Ishikawa (cell line): ENCODE measurements at regions not wholly inside any gene's neighbourhood (a gene's known extent, or its start where the extent isn't known, plus 50 kb on each side); places are given as distances from the start of the nearest gene placed in this dataset.

Experiments
- CEBPB ChIP-seq: IDR thresholded peaks from 2 replicates; pipeline ENCODE4 v1.6.1; 2012
- CREB1 ChIP-seq: IDR thresholded peaks from 2 replicates; pipeline ENCODE4 v1.6.1; 2012; ENCODE audit warnings: low read depth
- EGR1 ChIP-seq: IDR thresholded peaks from 2 replicates; pipeline ENCODE4 v1.6.1; 2012
- EP300 ChIP-seq: IDR thresholded peaks from 2 replicates; pipeline ENCODE4 v1.6.1; 2012; ENCODE audit warnings: borderline replicate concordance
- FOXM1 ChIP-seq: IDR thresholded peaks from 2 replicates; pipeline ENCODE4 v1.6.1; 2012; ENCODE audit warnings: low read depth, borderline replicate concordance
- NFIC ChIP-seq: IDR thresholded peaks from 2 replicates; pipeline ENCODE4 v1.6.1; 2012
- RAD21 ChIP-seq: IDR thresholded peaks from 2 replicates; pipeline ENCODE4 v1.6.1; 2012; ENCODE audit warnings: low read depth
- TAF1 ChIP-seq: IDR thresholded peaks from 2 replicates; pipeline ENCODE4 v1.6.1; 2012; ENCODE audit warnings: low read depth, mild to moderate bottlenecking
- TCF12 ChIP-seq: IDR thresholded peaks from 2 replicates; pipeline ENCODE4 v1.6.1; 2012; ENCODE audit warnings: low read depth
- TEAD4 ChIP-seq: IDR thresholded peaks from 2 replicates; pipeline ENCODE4 v1.6.1; 2012
- YY1 ChIP-seq: IDR thresholded peaks from 2 replicates; pipeline ENCODE4 v1.6.1; 2012; ENCODE audit warnings: low read depth
- ZBTB7A ChIP-seq: IDR thresholded peaks from 2 replicates; pipeline ENCODE4 v1.6.1; 2012; ENCODE audit warnings: low read depth
- TF ChIP-seq, protein P1 (sequence below): IDR thresholded peaks from 2 replicates; pipeline ENCODE4 v1.6.1; 2012; ENCODE audit warnings: low read depth, mild to moderate bottlenecking
- TF ChIP-seq, protein P2 (sequence below): IDR thresholded peaks from 2 replicates; pipeline ENCODE4 v1.6.1; 2012
- TF ChIP-seq, protein P3 (sequence below): IDR thresholded peaks from 2 replicates; pipeline ENCODE4 v1.6.1; 2012

DNA sequence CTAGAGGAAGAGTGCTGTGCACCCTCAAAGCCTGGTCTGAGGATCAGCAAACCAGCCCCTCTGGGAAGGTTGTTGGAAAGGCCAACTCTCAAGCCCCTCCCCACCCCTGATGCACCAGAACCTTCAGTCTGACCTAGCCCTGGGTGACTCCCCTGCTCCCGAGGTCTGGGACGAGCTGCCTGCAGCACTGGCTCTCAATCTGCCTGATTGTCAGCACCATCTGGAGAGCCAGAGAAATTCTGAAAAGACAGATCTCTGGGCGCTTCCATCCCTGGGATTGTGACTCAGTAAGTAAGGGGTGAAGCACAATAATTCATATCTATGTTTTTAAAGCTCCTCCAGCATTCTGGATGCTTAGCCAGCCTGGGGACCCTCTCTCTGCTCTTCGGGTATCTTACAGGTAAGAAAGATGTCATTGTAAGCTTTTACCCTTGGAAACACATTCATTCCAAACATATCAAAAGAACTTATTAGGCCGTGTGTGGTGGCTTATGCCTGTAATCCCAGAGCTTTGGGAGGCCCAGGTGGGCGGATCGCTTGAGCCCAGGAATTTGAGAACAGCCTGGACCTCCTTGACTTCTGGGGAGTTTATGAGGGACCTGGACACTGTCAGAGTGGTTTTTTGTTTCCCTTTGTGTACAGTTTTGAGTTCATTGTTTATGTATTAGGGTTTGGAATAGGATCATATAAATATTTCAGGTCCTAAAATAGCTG lies 147.5 kb downstream of the KCNJ12 start:
- TF ChIP-seq TEAD4 (no peak), CEBPB (no peak), RAD21 (no peak), CREB1 (no peak), EGR1 (no peak), FOXM1 (no peak), TCF12 (no peak), YY1 (no peak), ZBTB7A (no peak)
- TF ChIP-seq, protein P1, sequence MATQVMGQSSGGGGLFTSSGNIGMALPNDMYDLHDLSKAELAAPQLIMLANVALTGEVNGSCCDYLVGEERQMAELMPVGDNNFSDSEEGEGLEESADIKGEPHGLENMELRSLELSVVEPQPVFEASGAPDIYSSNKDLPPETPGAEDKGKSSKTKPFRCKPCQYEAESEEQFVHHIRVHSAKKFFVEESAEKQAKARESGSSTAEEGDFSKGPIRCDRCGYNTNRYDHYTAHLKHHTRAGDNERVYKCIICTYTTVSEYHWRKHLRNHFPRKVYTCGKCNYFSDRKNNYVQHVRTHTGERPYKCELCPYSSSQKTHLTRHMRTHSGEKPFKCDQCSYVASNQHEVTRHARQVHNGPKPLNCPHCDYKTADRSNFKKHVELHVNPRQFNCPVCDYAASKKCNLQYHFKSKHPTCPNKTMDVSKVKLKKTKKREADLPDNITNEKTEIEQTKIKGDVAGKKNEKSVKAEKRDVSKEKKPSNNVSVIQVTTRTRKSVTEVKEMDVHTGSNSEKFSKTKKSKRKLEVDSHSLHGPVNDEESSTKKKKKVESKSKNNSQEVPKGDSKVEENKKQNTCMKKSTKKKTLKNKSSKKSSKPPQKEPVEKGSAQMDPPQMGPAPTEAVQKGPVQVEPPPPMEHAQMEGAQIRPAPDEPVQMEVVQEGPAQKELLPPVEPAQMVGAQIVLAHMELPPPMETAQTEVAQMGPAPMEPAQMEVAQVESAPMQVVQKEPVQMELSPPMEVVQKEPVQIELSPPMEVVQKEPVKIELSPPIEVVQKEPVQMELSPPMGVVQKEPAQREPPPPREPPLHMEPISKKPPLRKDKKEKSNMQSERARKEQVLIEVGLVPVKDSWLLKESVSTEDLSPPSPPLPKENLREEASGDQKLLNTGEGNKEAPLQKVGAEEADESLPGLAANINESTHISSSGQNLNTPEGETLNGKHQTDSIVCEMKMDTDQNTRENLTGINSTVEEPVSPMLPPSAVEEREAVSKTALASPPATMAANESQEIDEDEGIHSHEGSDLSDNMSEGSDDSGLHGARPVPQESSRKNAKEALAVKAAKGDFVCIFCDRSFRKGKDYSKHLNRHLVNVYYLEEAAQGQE = no peak

DNA sequence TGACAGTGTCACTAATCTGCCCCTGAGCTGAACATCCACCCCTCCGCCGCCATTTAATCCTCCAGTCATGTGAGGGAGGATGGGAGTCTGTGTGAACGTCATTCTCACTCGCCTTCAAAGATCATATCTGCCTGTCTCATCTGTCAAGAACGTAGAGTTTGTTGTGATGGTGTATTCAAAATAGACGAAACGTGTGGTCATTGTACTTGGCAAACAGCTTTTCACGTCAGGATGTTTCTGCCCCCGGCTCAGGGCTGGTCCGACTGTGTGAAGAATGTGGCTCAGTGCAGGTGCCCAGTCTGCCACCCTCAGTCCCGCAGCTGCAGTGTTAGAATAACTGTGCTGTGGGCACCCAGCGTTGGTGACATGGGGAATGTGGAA lies 148.0 kb downstream of the KCNJ12 start:
- TF ChIP-seq, protein P2, sequence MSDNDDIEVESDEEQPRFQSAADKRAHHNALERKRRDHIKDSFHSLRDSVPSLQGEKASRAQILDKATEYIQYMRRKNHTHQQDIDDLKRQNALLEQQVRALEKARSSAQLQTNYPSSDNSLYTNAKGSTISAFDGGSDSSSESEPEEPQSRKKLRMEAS = no peak

DNA sequence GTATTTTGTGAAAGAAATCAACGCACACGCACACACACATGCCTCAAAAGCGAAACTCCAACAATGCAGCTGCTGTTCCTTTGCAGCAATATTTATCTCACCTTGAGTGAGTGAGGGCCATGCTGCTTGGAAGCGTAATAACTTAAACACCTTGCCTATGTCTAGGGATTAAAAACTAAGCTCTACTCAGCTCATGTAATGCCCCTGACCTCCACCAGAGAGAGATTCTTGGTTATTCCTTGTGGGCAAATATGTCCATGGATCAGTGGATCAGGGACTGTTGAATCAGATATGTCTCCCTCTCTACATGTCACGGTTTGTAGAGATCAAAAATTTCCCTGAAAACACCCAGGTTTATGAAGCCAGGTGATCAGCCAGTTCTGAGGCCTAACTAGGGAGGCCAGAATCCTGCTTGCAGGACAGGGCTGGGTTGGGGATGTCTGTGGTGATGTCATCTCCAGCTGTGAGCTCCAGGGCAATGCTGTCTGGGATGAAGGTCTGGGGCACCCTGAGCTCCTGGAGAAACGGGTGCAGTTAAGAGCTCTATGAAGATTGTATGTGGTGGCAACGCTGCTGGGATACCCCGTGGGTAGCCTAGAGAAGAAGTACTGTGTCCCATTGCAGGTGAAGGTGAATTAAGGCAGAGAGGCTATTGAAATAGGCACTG lies 149.4 kb downstream of the KCNJ12 start:
- TF ChIP-seq EP300 = no peak
- no peak for TF ChIP-seq FOXM1
- no peak for TF ChIP-seq CEBPB
- TF ChIP-seq, protein P2 = no peak
- no peak for TF ChIP-seq EGR1
- TF ChIP-seq TCF12 = no peak
- no peak for TF ChIP-seq ZBTB7A
- TF ChIP-seq TEAD4 = no peak

DNA sequence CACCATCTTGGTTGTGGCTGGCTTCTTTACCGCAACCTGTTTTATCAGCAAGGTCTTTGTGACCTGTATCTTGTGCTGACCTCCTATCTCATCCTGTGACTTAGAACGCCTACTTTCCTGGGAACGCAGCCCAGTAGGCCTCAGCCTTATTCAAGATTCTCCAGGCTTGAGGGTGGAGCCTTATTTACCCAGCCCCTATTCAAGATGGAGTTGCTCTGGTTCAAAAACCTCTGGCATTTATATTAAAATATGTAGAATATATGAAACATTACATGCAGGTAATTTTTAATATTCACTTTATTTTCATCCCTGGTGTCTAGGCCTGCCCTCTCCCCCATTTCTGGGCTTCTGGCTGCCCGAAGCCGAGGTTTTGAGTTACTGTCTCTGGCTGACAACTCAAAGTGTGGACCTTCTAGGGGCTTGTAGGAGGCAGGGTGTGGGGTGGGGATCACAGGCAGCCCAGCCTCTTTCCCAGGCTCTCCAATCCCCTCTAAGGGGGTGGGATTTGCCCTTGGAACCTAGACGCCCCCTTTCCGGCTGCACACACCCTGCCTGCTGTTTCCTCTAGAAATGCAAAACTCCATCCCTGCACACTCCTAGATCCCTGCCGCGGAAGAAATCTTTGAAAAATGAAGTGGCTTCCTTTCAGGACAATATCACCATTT lies 152.0 kb downstream of the KCNJ12 start:
- TF ChIP-seq, protein P1 = no peak
- TF ChIP-seq EGR1 (no peak), CREB1 (no peak), FOXM1 (no peak), RAD21 (no peak), YY1 (no peak), EP300 (no peak), TAF1 (no peak), TEAD4 (no peak), CEBPB (no peak), TCF12 (no peak), ZBTB7A (no peak), NFIC (no peak)
- TF ChIP-seq, protein P2 = no peak
- TF ChIP-seq, protein P3, sequence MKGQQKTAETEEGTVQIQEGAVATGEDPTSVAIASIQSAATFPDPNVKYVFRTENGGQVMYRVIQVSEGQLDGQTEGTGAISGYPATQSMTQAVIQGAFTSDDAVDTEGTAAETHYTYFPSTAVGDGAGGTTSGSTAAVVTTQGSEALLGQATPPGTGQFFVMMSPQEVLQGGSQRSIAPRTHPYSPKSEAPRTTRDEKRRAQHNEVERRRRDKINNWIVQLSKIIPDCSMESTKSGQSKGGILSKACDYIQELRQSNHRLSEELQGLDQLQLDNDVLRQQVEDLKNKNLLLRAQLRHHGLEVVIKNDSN = no peak

DNA sequence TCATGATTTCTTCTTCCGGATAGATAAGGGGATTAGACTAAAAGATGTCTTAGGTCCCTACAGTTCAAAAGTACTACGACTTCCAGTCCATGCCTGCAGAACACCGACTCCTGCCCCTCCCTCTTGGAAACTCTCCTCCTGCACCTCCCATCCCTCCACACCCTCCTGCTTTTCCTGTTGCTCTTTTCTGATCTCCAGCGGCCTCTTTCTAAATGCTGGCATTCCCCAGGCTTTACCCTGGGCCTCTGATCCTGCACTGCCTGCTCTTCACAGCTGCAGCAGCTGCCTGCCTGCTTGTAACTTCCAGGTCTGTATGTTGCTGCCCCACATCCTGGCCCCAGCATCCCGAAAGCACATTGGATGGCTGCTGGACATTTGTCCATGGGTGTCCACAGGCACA lies 154.2 kb downstream of the KCNJ12 start:
- no peak for TF ChIP-seq CEBPB
- TF ChIP-seq EP300 = no peak
- TF ChIP-seq FOXM1 = no peak
- TF ChIP-seq TEAD4 = no peak
- TF ChIP-seq, protein P1 = no peak
- TF ChIP-seq ZBTB7A = no peak
- no peak for TF ChIP-seq NFIC
- TF ChIP-seq EGR1 = no peak
- TF ChIP-seq TCF12 = no peak
- no peak for TF ChIP-seq TAF1
